PC-9 (cell line): ENCODE measurements at regions not wholly inside any gene's neighbourhood (a gene's known extent, or its start where the extent isn't known, plus 50 kb on each side); places are given as distances from the start of the nearest gene placed in this dataset.

Experiments used
- EZH2 ChIP-seq: fragments of 200-600 bp; sonication (generic); IDR thresholded peaks from 2 replicates; pipeline ENCODE4 v1.8.0; 2017; ENCODE audit warnings: antibody characterized with exemption, low read depth
- TF ChIP-seq, protein P1 (sequence below): fragments of 200-600 bp; sonication (generic); conservative IDR thresholded peaks from 2 replicates; pipeline ENCODE4 v1.6.1; 2017; ENCODE audit warnings: mixed run types, antibody characterized with exemption, mild to moderate bottlenecking, moderate library complexity

DNA sequence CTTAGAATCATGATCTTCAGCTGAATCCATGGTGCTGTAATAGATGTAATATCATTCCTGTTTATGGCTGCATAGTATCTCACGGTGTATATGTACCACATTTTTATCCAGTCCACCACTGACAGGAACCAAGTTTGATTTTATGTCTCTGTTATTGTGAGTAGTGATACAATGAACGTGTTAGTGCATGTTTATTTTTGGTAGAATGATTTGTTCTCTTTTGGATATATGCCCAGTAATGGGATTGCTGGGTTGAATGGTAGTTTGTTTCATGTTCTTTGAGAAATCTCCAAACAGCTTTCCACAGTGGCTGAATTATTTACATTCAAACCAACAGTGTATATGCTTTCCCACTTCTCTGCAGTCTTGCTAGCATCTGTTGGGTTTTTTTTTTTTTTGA, 175.1 kb upstream of the CDH10 start:
- TF ChIP-seq, protein P1, sequence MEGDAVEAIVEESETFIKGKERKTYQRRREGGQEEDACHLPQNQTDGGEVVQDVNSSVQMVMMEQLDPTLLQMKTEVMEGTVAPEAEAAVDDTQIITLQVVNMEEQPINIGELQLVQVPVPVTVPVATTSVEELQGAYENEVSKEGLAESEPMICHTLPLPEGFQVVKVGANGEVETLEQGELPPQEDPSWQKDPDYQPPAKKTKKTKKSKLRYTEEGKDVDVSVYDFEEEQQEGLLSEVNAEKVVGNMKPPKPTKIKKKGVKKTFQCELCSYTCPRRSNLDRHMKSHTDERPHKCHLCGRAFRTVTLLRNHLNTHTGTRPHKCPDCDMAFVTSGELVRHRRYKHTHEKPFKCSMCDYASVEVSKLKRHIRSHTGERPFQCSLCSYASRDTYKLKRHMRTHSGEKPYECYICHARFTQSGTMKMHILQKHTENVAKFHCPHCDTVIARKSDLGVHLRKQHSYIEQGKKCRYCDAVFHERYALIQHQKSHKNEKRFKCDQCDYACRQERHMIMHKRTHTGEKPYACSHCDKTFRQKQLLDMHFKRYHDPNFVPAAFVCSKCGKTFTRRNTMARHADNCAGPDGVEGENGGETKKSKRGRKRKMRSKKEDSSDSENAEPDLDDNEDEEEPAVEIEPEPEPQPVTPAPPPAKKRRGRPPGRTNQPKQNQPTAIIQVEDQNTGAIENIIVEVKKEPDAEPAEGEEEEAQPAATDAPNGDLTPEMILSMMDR, result no peak
- no peak for TF ChIP-seq EZH2
